Transverse colon (tissue), 4 donors: ENCODE measurements at regions not wholly inside any gene's neighbourhood (a gene's known extent, or its start where the extent isn't known, plus 50 kb on each side); places are given as distances from the start of the nearest gene placed in this dataset.

Source experiments
- CTCF ChIP-seq, 5 experiments: fragments of 200-600 bp in 3 of 5; fragments of 450-650 bp in 2 of 5; sonication (generic) in 3 of 5; IDR thresholded peaks; 1 replicate in 2 of 5; 2 replicates in 3 of 5; pipeline ENCODE4 v1.5.1; 2016 to 2017; ENCODE audit warnings: antibody characterized with exemption in 5 of 5, inconsistent platforms in 3 of 5, mild to moderate bottlenecking in 2 of 5, moderate library complexity in 1 of 5
- EP300 ChIP-seq: sonication (generic); formaldehyde crosslinking; IDR thresholded peaks from one replicate; pipeline ENCODE4 v1.6.1; 2017; ENCODE audit warnings: antibody characterized with exemption, low read depth
- POLR2A ChIP-seq: fragments of 450-650 bp; IDR thresholded peaks from one replicate; pipeline ENCODE4 v1.6.1; 2016; ENCODE audit warnings: antibody characterized with exemption, mild to moderate bottlenecking, moderate library complexity
- POLR2AphosphoS5 ChIP-seq, 3 donors: sonication (generic); formaldehyde crosslinking; IDR thresholded peaks; one replicate each; pipeline ENCODE4 v1.6.1; 2016; ENCODE audit warnings: antibody characterized with exemption in 3 of 3

GRCh38 chr6:141351721-141352120 lies 781.0 kb upstream of the GJE1 start:
- TF ChIP-seq POLR2AphosphoS5 (IDR thresholded peaks at IDR 0.05), result no peak
- TF ChIP-seq CTCF (IDR thresholded peaks at IDR 0.05), result no peak
- TF ChIP-seq EP300, result no peak
- no peak for TF ChIP-seq POLR2A
